SK-N-SH treated with all-trans-retinoic acid at 6 μM for 48 hours (cell line): ENCODE measurements at regions not wholly inside any gene's neighbourhood (a gene's known extent, or its start where the extent isn't known, plus 50 kb on each side); places are given as distances from the start of the nearest gene placed in this dataset.

Source experiments
- ARNTL ChIP-seq: fragments of 450-650 bp; formaldehyde crosslinking; IDR thresholded peaks from 2 replicates; pipeline ENCODE4 v1.5.0; 2020; ENCODE audit warnings: low read depth, mild to moderate bottlenecking, moderate library complexity, borderline replicate concordance
- ESRRG ChIP-seq: fragments of 250-450 bp; sonication (Bioruptor Pico); IDR thresholded peaks from 2 replicates; pipeline ENCODE4 v1.6.1; 2021; ENCODE audit warnings: mild to moderate bottlenecking
- ISL1 ChIP-seq: fragments of 250-450 bp; sonication (Bioruptor Pico); IDR thresholded peaks from 2 replicates; pipeline ENCODE4 v2.1.2; 2022; ENCODE audit warnings: mild to moderate bottlenecking, moderate library complexity
- PPARA ChIP-seq: fragments of 250-450 bp; sonication (Bioruptor Pico); IDR thresholded peaks from 2 replicates; pipeline ENCODE4 v1.5.0; 2020; ENCODE audit warnings: mild to moderate bottlenecking, borderline replicate concordance
- RARB ChIP-seq: fragments of 250-450 bp; sonication (Bioruptor Pico); IDR thresholded peaks from 2 replicates; pipeline ENCODE4 v1.8.0; 2021; ENCODE audit warnings: mild to moderate bottlenecking, moderate library complexity
- ZFP3 ChIP-seq: fragments of 250-450 bp; sonication (Bioruptor Pico); IDR thresholded peaks from 2 replicates; pipeline ENCODE4 v1.5.0; 2020; ENCODE audit warnings: mild to moderate bottlenecking, moderate library complexity
- ZFP30 ChIP-seq: fragments of 450-650 bp; formaldehyde crosslinking; IDR thresholded peaks from 2 replicates; pipeline ENCODE4 v1.5.0; 2022; ENCODE audit warnings: mild to moderate bottlenecking, moderate library complexity
- ZNF70 ChIP-seq: fragments of 450-650 bp; formaldehyde crosslinking; IDR thresholded peaks from 2 replicates; pipeline ENCODE4 v1.5.0; 2020; ENCODE audit warnings: mild to moderate bottlenecking, moderate library complexity
- TF ChIP-seq, protein P1 (sequence below): fragments of 250-450 bp; sonication (Bioruptor Pico); IDR thresholded peaks from 2 replicates; pipeline ENCODE4 v1.8.0; 2020; ENCODE audit warnings: mild to moderate bottlenecking, moderate library complexity, borderline replicate concordance
- TF ChIP-seq, protein P2 (sequence below): fragments of 250-450 bp; sonication (Bioruptor Pico); IDR thresholded peaks from 2 replicates; pipeline ENCODE4 v1.5.1; 2020; ENCODE audit warnings: low read depth, mild to moderate bottlenecking, moderate library complexity

DNA sequence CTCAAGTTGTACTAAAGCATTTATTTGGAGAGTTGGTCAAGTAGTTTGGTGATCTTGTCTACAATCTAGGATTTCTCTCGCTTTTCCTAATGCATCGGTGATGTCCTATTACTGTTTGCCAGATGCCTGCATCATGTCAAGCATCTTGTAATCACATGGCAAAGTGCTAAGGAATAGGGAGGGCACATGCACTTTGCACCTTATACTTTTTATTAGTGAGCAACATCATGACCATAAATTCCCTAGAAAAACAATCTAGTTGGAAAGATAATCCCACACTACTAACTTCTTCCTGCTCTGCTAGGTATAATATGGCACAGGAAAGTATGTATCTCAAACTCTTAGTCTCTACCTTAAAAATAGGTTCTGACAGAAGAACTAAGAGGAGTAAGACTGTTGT, 894.3 kb upstream of the SLITRK1 start:
- TF ChIP-seq, protein P1, sequence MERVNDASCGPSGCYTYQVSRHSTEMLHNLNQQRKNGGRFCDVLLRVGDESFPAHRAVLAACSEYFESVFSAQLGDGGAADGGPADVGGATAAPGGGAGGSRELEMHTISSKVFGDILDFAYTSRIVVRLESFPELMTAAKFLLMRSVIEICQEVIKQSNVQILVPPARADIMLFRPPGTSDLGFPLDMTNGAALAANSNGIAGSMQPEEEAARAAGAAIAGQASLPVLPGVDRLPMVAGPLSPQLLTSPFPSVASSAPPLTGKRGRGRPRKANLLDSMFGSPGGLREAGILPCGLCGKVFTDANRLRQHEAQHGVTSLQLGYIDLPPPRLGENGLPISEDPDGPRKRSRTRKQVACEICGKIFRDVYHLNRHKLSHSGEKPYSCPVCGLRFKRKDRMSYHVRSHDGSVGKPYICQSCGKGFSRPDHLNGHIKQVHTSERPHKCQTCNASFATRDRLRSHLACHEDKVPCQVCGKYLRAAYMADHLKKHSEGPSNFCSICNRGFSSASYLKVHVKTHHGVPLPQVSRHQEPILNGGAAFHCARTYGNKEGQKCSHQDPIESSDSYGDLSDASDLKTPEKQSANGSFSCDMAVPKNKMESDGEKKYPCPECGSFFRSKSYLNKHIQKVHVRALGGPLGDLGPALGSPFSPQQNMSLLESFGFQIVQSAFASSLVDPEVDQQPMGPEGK (CRISPR knock-in tag), result no peak
- TF ChIP-seq ISL1, result no peak
- TF ChIP-seq, protein P2, sequence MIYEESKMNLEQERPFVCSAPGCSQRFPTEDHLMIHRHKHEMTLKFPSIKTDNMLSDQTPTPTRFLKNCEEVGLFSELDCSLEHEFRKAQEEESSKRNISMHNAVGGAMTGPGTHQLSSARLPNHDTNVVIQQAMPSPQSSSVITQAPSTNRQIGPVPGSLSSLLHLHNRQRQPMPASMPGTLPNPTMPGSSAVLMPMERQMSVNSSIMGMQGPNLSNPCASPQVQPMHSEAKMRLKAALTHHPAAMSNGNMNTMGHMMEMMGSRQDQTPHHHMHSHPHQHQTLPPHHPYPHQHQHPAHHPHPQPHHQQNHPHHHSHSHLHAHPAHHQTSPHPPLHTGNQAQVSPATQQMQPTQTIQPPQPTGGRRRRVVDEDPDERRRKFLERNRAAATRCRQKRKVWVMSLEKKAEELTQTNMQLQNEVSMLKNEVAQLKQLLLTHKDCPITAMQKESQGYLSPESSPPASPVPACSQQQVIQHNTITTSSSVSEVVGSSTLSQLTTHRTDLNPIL, result no peak
- no peak for TF ChIP-seq ZNF70
- no peak for TF ChIP-seq RARB
- TF ChIP-seq ZFP30 (CRISPR knock-in tag), result no peak
- TF ChIP-seq ARNTL (CRISPR knock-in tag), result no peak
- TF ChIP-seq ZFP3 (CRISPR knock-in tag), result no peak
- TF ChIP-seq ESRRG, result no peak
- no peak for TF ChIP-seq PPARA (CRISPR knock-in tag)
